ENCODE measurements at regions not wholly inside any gene's neighbourhood (a gene's known extent, or its start where the extent isn't known, plus 50 kb on each side); places are given as distances from the start of the nearest gene placed in this dataset.

DNA sequence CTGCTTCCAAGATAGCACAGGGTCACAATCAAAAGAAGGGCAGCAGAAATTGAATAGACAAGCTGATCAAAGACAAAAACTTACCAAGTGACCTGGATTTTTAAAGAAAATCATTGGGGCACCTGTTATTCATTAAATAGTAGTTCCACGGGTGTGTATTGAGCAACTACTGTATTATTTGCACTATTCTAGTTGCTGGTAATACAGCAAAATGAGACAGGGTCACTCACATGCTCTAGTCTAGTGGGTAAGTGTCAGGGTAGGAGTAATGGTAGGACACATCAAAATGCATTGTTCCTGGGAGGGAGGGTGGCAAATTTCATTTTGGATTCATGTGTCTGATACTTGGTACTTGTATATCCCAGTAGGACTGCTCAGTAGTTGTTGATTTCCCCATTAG, 127.9 kb downstream of the SQOR start:
- TF ChIP-seq, protein P1, sequence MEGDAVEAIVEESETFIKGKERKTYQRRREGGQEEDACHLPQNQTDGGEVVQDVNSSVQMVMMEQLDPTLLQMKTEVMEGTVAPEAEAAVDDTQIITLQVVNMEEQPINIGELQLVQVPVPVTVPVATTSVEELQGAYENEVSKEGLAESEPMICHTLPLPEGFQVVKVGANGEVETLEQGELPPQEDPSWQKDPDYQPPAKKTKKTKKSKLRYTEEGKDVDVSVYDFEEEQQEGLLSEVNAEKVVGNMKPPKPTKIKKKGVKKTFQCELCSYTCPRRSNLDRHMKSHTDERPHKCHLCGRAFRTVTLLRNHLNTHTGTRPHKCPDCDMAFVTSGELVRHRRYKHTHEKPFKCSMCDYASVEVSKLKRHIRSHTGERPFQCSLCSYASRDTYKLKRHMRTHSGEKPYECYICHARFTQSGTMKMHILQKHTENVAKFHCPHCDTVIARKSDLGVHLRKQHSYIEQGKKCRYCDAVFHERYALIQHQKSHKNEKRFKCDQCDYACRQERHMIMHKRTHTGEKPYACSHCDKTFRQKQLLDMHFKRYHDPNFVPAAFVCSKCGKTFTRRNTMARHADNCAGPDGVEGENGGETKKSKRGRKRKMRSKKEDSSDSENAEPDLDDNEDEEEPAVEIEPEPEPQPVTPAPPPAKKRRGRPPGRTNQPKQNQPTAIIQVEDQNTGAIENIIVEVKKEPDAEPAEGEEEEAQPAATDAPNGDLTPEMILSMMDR (conservative IDR thresholded peaks at IDR 0.05; ENCODE audit: low read depth, low read length) = no peak
- TF ChIP-seq EZH2 (IDR thresholded peaks at IDR 0.05; ENCODE audit: low read length, unreplicated experiment) (no peak), EZH2phosphoT487 (IDR thresholded peaks at IDR 0.05; ENCODE audit: borderline replicate concordance, low read length) (no peak)

Measured in PC-3 (cell line).